ENCODE measurements at regions not wholly inside any gene's neighbourhood (a gene's known extent, or its start where the extent isn't known, plus 50 kb on each side); places are given as distances from the start of the nearest gene placed in this dataset.

- no peak for TF ChIP-seq CTCF (IDR thresholded peaks at IDR 0.05; ENCODE audit: borderline replicate concordance, insufficient read depth, low read depth, low read length)
- no peak overlapping the region for H3K4me3 ChIP-seq (ENCODE audit: low read depth, low read length)
Observed at GRCh38 chr6:80550748-80551147, 444.3 kb downstream of the BCKDHB start.

- no peak for TF ChIP-seq CTCF (IDR thresholded peaks at IDR 0.05; ENCODE audit: borderline replicate concordance, insufficient read depth, low read depth, low read length)
- H3K4me3 ChIP-seq (ENCODE audit: low read depth, low read length), result no peak overlapping the region
Observed at GRCh38 chr6:80550281-80550680, 443.8 kb downstream of the BCKDHB start.

- no peak for TF ChIP-seq CTCF (IDR thresholded peaks at IDR 0.05; ENCODE audit: borderline replicate concordance, insufficient read depth, low read depth, low read length)
- H3K4me3 ChIP-seq (ENCODE audit: low read depth, low read length), result no peak overlapping the region
Observed at GRCh38 chr6:80548532-80548931, 442.1 kb downstream of the BCKDHB start.

GRCh38 chr6:80547827-80548226 lies 441.4 kb downstream of the BCKDHB start:
- TF ChIP-seq CTCF (IDR thresholded peaks at IDR 0.05; ENCODE audit: borderline replicate concordance, insufficient read depth, low read depth, low read length), result no peak
- no peak overlapping the region for H3K4me3 ChIP-seq (ENCODE audit: low read depth, low read length)

- H3K4me3 ChIP-seq (ENCODE audit: low read depth, low read length), result no peak overlapping the region
- TF ChIP-seq CTCF (IDR thresholded peaks at IDR 0.05; ENCODE audit: borderline replicate concordance, insufficient read depth, low read depth, low read length), result no peak
Observed at GRCh38 chr6:80544976-80545722, 438.7 kb downstream of the BCKDHB start.

GRCh38 chr6:80544555-80544954 lies 438.1 kb downstream of the BCKDHB start:
- no peak for TF ChIP-seq CTCF (IDR thresholded peaks at IDR 0.05; ENCODE audit: borderline replicate concordance, insufficient read depth, low read depth, low read length)
- no peak overlapping the region for H3K4me3 ChIP-seq (ENCODE audit: low read depth, low read length)

GRCh38 chr6:80543598-80544222 lies 437.2 kb downstream of the BCKDHB start:
- no peak overlapping the region for H3K4me3 ChIP-seq (ENCODE audit: low read depth, low read length)
- TF ChIP-seq CTCF (IDR thresholded peaks at IDR 0.05; ENCODE audit: borderline replicate concordance, insufficient read depth, low read depth, low read length), result no peak
